K562 (cell line): ENCODE measurements at regions not wholly inside any gene's neighbourhood (a gene's known extent, or its start where the extent isn't known, plus 50 kb on each side); places are given as distances from the start of the nearest gene placed in this dataset.

ENCODE experiments used
- CBFB ChIP-seq: sonication (generic); formaldehyde crosslinking; IDR thresholded peaks from 2 replicates; pipeline ENCODE4 v1.4.0; 2020; ENCODE audit warnings: mild to moderate bottlenecking, missing genetic modification reagents
- CBX8 ChIP-seq: fragments of 200-600 bp; sonication (generic); IDR thresholded peaks from 2 replicates; pipeline ENCODE4 v1.6.1; 2012; ENCODE audit warnings: borderline replicate concordance, mixed run types, low read depth, mild to moderate bottlenecking, moderate library complexity, mixed read lengths, low read length, control low read depth, inconsistent platforms; ENCODE audit not compliant: poor library complexity, severe bottlenecking; ENCODE audit errors: extremely low read depth
- CREB5 ChIP-seq: fragments of 250-450 bp; sonication (Bioruptor Pico); IDR thresholded peaks from 2 replicates; pipeline ENCODE4 v1.5.0; 2020; ENCODE audit warnings: mild to moderate bottlenecking
- FOXK1 ChIP-seq: sonication (generic); formaldehyde crosslinking; IDR thresholded peaks from 2 replicates; pipeline ENCODE4 v1.8.0; 2022; ENCODE audit warnings: missing genetic modification reagents, mild to moderate bottlenecking, borderline replicate concordance
- FOXP1 ChIP-seq: sonication (generic); formaldehyde crosslinking; IDR thresholded peaks from 2 replicates; pipeline ENCODE4 v1.8.0; 2022; ENCODE audit warnings: mild to moderate bottlenecking, missing genetic modification reagents
- IRF2 ChIP-seq: sonication (generic); formaldehyde crosslinking; IDR thresholded peaks from 2 replicates; pipeline ENCODE4 v1.8.1; 2022; ENCODE audit warnings: mild to moderate bottlenecking, missing genetic modification reagents
- MCM5 ChIP-seq: fragments of 450-650 bp; IDR thresholded peaks from 2 replicates; pipeline ENCODE4 v1.6.1; 2016; ENCODE audit warnings: low read depth
- MYC ChIP-seq, 2 experiments: fragments of 250-450 bp in 1 of 2; sonication (Bioruptor Pico) in 1 of 2; IDR thresholded peaks; 2 replicates each; pipeline versions ENCODE4 v1.5.1 to v1.6.1; 2012 to 2021; ENCODE audit warnings: low read depth in 2 of 2, borderline replicate concordance in 1 of 2, improper control_type of control experiment in 1 of 2, low read length in 1 of 2, mild to moderate bottlenecking in 1 of 2, moderate library complexity in 1 of 2
- PRPF4 ChIP-seq: fragments of 200-400 bp; formaldehyde crosslinking; IDR thresholded peaks from one replicate; pipeline ENCODE4 v1.6.1; 2017; ENCODE audit warnings: low read length, low read depth, mild to moderate bottlenecking; ENCODE audit not compliant: insufficient read depth, poor library complexity, severe bottlenecking
- RFX1 ChIP-seq: fragments of 450-650 bp; IDR thresholded peaks from 2 replicates; pipeline ENCODE4 v1.6.1; 2016; ENCODE audit warnings: mild to moderate bottlenecking, moderate library complexity
- TAF1 ChIP-seq: IDR thresholded peaks from 2 replicates; pipeline ENCODE4 v1.6.1; 2011; ENCODE audit warnings: mild to moderate bottlenecking, low read length, moderate library complexity; ENCODE audit not compliant: insufficient read depth, control insufficient read depth, severe bottlenecking; ENCODE audit errors: extremely low read depth
- TFAP4 ChIP-seq: sonication (generic); formaldehyde crosslinking; IDR thresholded peaks from 2 replicates; pipeline ENCODE4 v1.8.0; 2022; ENCODE audit warnings: missing genetic modification reagents, mild to moderate bottlenecking, moderate library complexity, borderline replicate concordance
- XRCC5 ChIP-seq: fragments of 200-400 bp; formaldehyde crosslinking; IDR thresholded peaks from 2 replicates; pipeline ENCODE4 v1.6.1; 2017; ENCODE audit warnings: low read depth, mild to moderate bottlenecking, low read length
- ZBTB7A ChIP-seq: IDR thresholded peaks from 2 replicates; pipeline ENCODE4 v1.6.1; 2011; ENCODE audit warnings: low read depth, mild to moderate bottlenecking, low read length, moderate library complexity, borderline replicate concordance; ENCODE audit not compliant: control insufficient read depth
- ZNF184 ChIP-seq: sonication (generic); formaldehyde crosslinking; IDR thresholded peaks from 2 replicates; pipeline ENCODE4 v1.5.0; 2020; ENCODE audit warnings: missing genetic modification reagents
- ZNF280A ChIP-seq: fragments of 450-650 bp; IDR thresholded peaks from 2 replicates; pipeline ENCODE4 v1.6.1; 2018; ENCODE audit warnings: mild to moderate bottlenecking, low read depth; ENCODE audit not compliant: partially characterized antibody
- ZNF764 ChIP-seq: fragments of 250-450 bp; sonication (Bioruptor Pico); IDR thresholded peaks from 2 replicates; pipeline ENCODE4 v1.4.0; 2020; ENCODE audit warnings: low read depth, mild to moderate bottlenecking, moderate library complexity
- TF ChIP-seq, protein P1 (sequence below): fragments of 450-650 bp; formaldehyde crosslinking; IDR thresholded peaks from 2 replicates; pipeline ENCODE4 v1.4.0; 2020; ENCODE audit warnings: mild to moderate bottlenecking, mixed read lengths
- TF ChIP-seq, protein P2 (sequence below): fragments of 450-650 bp; conservative IDR thresholded peaks from 2 replicates; pipeline ENCODE4 v1.6.1; 2016; ENCODE audit warnings: missing genetic modification characterization, low read depth, mild to moderate bottlenecking, missing compliant biosample characterization, moderate library complexity

DNA sequence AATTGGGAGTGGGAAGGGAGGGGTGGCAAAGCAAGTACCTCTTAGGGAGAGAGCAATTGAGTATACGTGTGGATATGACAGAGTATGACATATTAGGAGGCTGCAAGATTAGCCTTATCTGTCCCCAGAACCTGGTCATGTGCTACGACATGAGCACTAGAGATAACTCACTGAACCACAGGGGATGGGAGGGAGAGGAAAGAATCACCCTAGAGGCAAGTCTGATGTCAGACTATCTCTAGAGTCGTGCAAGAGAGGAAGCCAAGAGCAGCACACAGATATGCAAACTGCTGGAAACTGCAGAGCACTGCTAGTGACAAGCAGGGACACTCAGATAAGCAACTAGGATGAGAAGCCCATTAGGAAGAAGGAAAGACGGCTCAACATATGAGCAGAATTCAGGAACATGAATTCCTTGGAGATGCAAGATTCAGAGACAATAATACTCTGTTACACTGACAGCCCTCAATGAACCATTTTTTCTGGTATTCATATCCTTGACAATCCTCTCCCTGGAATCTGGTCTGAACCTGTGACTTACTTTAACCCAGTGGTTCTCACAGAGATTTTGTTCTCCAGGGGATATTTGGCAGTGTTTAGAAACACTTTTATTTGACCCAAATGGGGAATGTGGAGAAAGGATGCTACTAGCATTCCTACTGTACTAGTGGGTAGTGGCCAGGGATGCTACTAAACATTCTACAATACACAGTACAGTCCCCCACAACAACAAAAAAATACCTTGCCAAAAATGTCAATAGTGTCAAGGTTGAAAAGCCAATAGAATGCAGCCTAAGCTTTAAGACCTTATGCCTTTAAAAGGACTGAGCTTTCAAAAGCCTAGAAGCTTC, 84.0 kb upstream of the BMP2K start (continued):
- TF ChIP-seq RFX1 (no peak; the same call in 1 of the 2 replicates), CBX8 (no peak), XRCC5 (no peak), TFAP4 (CRISPR knock-in tag) (peak; percentile 47), IRF2 (CRISPR knock-in tag) (no peak), FOXK1 (peak; percentile 73; the same call in 1 of the 2 replicates), MYC (IDR thresholded peaks at IDR 0.05; ENCODE audit: low read depth, low read length) (peak; percentile 88), MYC (CRISPR knock-in tag; IDR thresholded peaks at IDR 0.05; ENCODE audit: borderline replicate concordance, low read depth) (peak; percentile 68), CBFB (CRISPR knock-in tag) (peak; percentile 76; the same call in 1 of the 2 replicates), ZNF184 (no peak), ZNF764 (CRISPR knock-in tag) (no peak), PRPF4 (no peak), CREB5 (CRISPR knock-in tag) (no peak), TAF1 (peak; percentile 72), FOXP1 (CRISPR knock-in tag) (peak; percentile 86; the same call in 1 of the 2 replicates), MCM5 (no peak), ZBTB7A (no peak), ZNF280A (no peak)
- TF ChIP-seq, protein P1, sequence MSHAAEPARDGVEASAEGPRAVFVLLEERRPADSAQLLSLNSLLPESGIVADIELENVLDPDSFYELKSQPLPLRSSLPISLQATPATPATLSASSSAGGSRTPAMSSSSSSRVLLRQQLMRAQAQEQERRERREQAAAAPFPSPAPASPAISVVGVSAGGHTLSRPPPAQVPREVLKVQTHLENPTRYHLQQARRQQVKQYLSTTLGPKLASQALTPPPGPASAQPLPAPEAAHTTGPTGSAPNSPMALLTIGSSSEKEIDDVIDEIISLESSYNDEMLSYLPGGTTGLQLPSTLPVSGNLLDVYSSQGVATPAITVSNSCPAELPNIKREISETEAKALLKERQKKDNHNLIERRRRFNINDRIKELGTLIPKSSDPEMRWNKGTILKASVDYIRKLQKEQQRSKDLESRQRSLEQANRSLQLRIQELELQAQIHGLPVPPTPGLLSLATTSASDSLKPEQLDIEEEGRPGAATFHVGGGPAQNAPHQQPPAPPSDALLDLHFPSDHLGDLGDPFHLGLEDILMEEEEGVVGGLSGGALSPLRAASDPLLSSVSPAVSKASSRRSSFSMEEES (CRISPR knock-in tag): peak; percentile 77
- TF ChIP-seq, protein P2, sequence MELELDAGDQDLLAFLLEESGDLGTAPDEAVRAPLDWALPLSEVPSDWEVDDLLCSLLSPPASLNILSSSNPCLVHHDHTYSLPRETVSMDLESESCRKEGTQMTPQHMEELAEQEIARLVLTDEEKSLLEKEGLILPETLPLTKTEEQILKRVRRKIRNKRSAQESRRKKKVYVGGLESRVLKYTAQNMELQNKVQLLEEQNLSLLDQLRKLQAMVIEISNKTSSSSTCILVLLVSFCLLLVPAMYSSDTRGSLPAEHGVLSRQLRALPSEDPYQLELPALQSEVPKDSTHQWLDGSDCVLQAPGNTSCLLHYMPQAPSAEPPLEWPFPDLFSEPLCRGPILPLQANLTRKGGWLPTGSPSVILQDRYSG (tag): no peak; the same call in 1 of the 2 replicates
